ELR (cell line): ENCODE measurements at regions not wholly inside any gene's neighbourhood (a gene's known extent, or its start where the extent isn't known, plus 50 kb on each side); places are given as distances from the start of the nearest gene placed in this dataset.
A peak's percentile ranks its signal among the peaks of the same experiment; 100 is the strongest.
"Not testable (repeated sequence)": the region's sequence is repeated elsewhere in the genome, so short reads cannot be mapped to it uniquely, and the experiment has no call there.

ENCODE experiments used
- DNase-seq: peaks from one replicate; pipeline ENCODE4 v3.0.0-alpha.2; 2015; ENCODE audit warnings: low read depth

DNA sequence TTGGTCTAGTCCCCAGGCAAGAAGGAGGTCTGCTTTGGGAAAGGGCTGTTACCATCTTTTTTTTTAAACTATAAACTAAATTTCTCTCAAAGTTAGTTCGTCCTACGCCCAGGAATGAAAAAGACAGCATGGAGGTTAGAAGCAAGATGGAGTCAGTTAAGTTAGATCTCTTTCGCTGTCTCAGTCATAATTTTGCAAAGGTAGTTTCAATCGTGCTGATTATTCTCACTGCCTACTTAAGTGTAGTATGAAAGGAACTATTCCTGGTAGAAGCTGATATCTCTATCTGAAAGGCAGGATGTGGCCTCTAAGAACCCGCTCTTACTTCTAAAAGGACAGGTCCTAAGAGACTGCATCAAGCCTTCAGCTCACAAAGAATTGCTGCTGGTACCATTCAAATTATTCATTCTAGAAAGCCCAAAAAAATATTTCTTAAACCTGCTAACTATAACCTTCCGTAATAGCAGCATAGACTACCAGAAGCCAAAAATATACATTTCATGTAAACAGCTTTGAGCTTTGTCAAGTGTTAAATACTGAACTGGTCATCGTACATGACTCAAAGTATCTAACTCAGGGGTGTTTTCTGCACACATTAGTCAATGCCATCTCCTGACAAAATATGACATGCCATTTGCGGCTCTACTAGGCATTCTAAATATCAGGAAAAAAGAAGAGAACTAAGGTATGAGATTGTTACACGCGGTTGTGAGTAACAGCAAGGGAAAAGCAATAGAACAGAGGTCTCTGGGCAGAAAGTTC is 96.0 kb upstream of the CCDC80 start:
- no peak for DNase-seq

- DNase-seq, result no peak
Observed at GRCh38 chr3:112736386-112736785, 95.4 kb upstream of the CCDC80 start.

- DNase-seq, result no peak
Observed at GRCh38 chr3:112735926-112736325, 95.0 kb upstream of the CCDC80 start.

- peak; percentile 84 for DNase-seq
Observed at GRCh38 chr3:112734736-112735350, 93.9 kb upstream of the CCDC80 start.

DNA sequence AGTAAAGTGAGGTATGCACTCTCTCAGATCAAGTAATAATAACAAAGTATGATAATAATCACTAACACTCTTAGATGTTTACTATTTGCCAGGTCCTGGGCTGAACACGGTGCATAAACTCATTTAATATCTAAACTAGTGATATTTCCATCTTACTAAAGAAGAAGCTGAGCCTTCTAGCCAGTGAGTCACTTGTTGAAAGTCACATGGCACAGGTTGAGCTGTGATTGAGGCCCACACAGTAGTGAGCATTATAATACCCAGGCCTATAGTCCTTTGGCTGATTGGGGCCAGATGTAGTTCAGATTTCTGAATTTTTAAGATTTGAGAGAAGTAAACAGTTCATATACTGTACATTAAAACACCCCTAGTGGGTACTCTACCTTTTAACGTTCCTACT is 93.2 kb upstream of the CCDC80 start:
- DNase-seq, result peak; percentile 28

DNA sequence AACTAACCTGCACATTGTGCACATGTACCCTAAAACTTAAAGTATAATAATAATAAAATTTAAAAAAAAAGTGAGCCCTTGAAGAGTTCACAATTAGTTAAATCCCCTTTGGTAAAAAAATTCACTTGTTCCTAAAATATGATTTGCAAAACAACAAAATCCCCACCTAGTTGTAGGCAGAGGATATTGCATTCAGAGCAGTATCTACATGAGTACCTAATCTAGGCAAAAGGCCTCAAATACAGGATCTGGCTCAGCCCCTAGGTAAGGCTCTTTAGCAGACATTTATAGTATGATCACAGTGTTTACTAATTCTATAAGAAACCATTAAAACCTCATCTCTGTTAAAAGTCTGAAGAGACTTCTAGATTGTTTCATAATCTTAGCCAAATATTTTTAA is 89.3 kb upstream of the CCDC80 start:
- DNase-seq, result peak; percentile 21

DNA sequence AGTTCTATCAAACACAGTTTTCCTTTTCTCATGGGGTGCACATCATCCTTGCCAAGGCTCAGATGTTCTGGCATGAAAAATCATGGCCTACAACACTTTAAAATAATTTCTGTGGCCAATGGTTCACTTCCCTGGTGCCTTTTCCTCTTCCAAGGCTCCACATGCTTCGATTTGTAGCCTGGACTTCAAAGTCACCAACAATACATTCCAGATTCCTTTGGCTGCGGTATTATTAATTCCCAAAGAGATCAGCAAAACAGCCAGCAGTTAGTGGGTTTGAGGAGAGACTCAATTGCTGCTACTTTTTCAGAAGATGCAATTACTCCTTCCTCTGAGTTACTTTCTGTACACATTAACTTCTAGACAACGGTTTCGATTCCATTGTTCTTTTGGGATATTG is 80.3 kb upstream of the CCDC80 start:
- no peak for DNase-seq

- DNase-seq, result no peak
Observed at GRCh38 chr3:112718967-112719366, 78.0 kb upstream of the CCDC80 start.

DNA sequence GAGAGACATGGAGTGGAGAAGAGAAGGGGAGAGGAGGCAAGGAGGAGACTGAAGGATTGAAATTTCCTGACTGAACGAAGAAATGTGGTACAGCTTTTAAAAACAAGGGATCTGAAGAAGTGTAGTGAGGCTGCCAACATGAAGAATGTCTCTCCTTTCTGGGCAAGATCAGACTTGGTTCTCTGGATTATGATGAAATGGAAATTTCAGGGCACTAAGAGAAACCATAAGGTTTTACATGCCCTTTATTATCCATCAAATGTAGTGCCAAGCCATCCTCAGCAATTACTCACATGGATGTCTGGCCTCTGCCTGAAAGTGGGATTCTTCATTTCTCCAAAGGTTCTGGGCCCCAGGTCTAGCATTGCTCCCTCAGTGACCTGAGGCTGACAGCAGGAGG is 77.6 kb upstream of the CCDC80 start:
- no peak for DNase-seq

- peak; percentile 17 for DNase-seq
Observed at GRCh38 chr3:112709911-112710310, 69.0 kb upstream of the CCDC80 start.

GRCh38 chr3:112699436-112699978 is 58.6 kb upstream of the CCDC80 start:
- peak; percentile 90 for DNase-seq

GRCh38 chr3:112698442-112698841 is 57.5 kb upstream of the CCDC80 start:
- not testable (repeated sequence) for DNase-seq

- not testable (repeated sequence) for DNase-seq
Observed at GRCh38 chr3:112696244-112696643, 55.3 kb upstream of the CCDC80 start.

- not testable (repeated sequence) for DNase-seq
Observed at GRCh38 chr3:112695377-112696108, 54.6 kb upstream of the CCDC80 start.

GRCh38 chr3:112694906-112695305 is 54.0 kb upstream of the CCDC80 start:
- not testable (repeated sequence) for DNase-seq

- no peak for DNase-seq
Observed at GRCh38 chr3:112693186-112693585, 52.2 kb upstream of the CCDC80 start.
